ENCODE measurements at regions not wholly inside any gene's neighbourhood (a gene's known extent, or its start where the extent isn't known, plus 50 kb on each side); places are given as distances from the start of the nearest gene placed in this dataset.

- TF ChIP-seq ZNF704 (tag by site-specific recombination; IDR thresholded peaks at IDR 0.05) (no peak), PRDM1 (tag by site-specific recombination; IDR thresholded peaks at IDR 0.05) (no peak), ZNF660 (tag by site-specific recombination; IDR thresholded peaks at IDR 0.05) (no peak), ZFP37 (tag by site-specific recombination; IDR thresholded peaks at IDR 0.05) (no peak), ZIC2 (tag by site-specific recombination; IDR thresholded peaks at IDR 0.05) (no peak)
These were observed 237.5 kb upstream of the MKLN1 start (continued) for GRCh38 chr7:131090188-131090587.

- Histone ChIP-seq H3K36me3 (ENCODE audit: control insufficient read depth in 2 of 2, insufficient read depth in 1 of 2, low read length in 2 of 2) (no peaks in the 10 kb centered on the region), H3K9me3 (ENCODE audit: control insufficient read depth, insufficient read depth, low read depth, low read length) (no peaks in the 10 kb centered on the region), H3K4me3 (ENCODE audit: low read depth, low read length) (no peak overlapping the region), H3K27ac (ENCODE audit: extremely low read depth, low read depth, low read length) (no peak overlapping the region), H3K4me1 (ENCODE audit: control insufficient read depth, insufficient read depth, low read length) (no peaks in the 10 kb centered on the region)
- POLR2A ChIA-PET: no interaction called here
- TF ChIP-seq ZXDB (tag by site-specific recombination; IDR thresholded peaks at IDR 0.05) (no peak), PRDM1 (tag by site-specific recombination; IDR thresholded peaks at IDR 0.05) (peak; percentile 70)
- CTCF ChIA-PET: interaction anchor here (1.0 kb wide), 1 partner anchor 109 kb away, joined by 3 read pairs; no protein-coding TSS in a partner anchor
These were observed 236.6 kb upstream of the MKLN1 start for GRCh38 chr7:131090886-131091692.

GRCh38 chr7:131094685-131095084, 233.0 kb upstream of the MKLN1 start:
- TF ChIP-seq ZNF488 (tag by site-specific recombination; IDR thresholded peaks at IDR 0.05) (no peak), KLF17 (tag by site-specific recombination; IDR thresholded peaks at IDR 0.05) (no peak), BCL11B (tag by site-specific recombination; IDR thresholded peaks at IDR 0.05; ENCODE audit: low read depth) (no peak), ZNF692 (tag by site-specific recombination; IDR thresholded peaks at IDR 0.05) (no peak), ZNF670 (tag by site-specific recombination; IDR thresholded peaks at IDR 0.05; ENCODE audit: low read depth) (no peak), SCRT2 (tag by site-specific recombination; IDR thresholded peaks at IDR 0.05) (no peak), ZNF211 (tag by site-specific recombination; IDR thresholded peaks at IDR 0.05; ENCODE audit: low read depth) (no peak), ZNF530 (tag by site-specific recombination; IDR thresholded peaks at IDR 0.05; ENCODE audit: low read depth) (no peak), ZBTB17 (tag by site-specific recombination; IDR thresholded peaks at IDR 0.05) (no peak), HIC1 (tag by site-specific recombination; IDR thresholded peaks at IDR 0.05) (no peak), ZNF175 (tag by site-specific recombination; IDR thresholded peaks at IDR 0.05) (no peak), ZNF561 (tag by site-specific recombination; IDR thresholded peaks at IDR 0.05; ENCODE audit: borderline replicate concordance) (no peak), ZNF292 (tag by site-specific recombination; IDR thresholded peaks at IDR 0.05; ENCODE audit: borderline replicate concordance, low read depth) (no peak)
- ChIA-PET CTCF (no interaction called here), POLR2A (no interaction called here)
- Histone ChIP-seq H3K4me3 (ENCODE audit: low read depth, low read length) (no peak overlapping the region), H3K9me3 (ENCODE audit: control insufficient read depth, insufficient read depth, low read depth, low read length) (no peaks in the 10 kb centered on the region), H3K27ac (ENCODE audit: extremely low read depth, low read depth, low read length) (no peak overlapping the region), H3K36me3 (ENCODE audit: control insufficient read depth in 2 of 2, insufficient read depth in 1 of 2, low read length in 2 of 2) (no peaks in the 10 kb centered on the region), H3K4me1 (ENCODE audit: control insufficient read depth, insufficient read depth, low read length) (no peaks in the 10 kb centered on the region)

All from HEK293 (cell line).